ENCODE measurements at regions not wholly inside any gene's neighbourhood (a gene's known extent, or its start where the extent isn't known, plus 50 kb on each side); places are given as distances from the start of the nearest gene placed in this dataset.
A peak's percentile ranks its signal among the peaks of the same experiment; 100 is the strongest.

- DNase-seq = no peak
Observed at GRCh38 chr9:70478963-70479641, 64.6 kb upstream of the KLF9 start.

DNA sequence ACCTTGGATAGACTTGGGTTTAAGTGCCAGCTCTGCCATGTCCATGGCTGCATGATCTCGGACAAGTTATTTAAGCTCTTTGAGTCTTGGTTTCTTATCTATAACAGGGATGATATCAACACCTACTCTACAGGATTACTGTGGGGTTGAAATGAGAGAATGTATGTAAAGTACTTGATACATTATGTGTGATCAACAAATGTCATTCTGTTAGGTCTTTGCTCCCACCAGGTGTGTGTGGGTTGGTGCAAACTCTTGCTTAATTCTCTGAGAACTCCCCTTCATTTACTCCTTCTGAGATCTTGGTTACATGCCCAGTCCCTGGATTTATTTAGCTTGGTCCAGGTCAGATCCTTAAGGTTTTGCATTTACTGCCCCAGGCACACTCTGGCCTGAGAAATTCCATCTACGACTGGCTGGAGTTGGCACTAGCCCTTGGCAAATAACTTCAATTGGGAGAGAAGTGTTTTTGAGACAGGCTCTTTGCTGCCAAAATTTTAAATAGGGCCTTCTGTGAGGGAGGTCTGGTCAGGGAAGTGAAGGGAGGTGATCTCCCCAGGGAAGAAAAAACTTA lies 63.5 kb upstream of the KLF9 start:
- DNase-seq = no peak

GRCh38 chr9:70477146-70477745 lies 62.8 kb upstream of the KLF9 start:
- DNase-seq = no peak

DNA sequence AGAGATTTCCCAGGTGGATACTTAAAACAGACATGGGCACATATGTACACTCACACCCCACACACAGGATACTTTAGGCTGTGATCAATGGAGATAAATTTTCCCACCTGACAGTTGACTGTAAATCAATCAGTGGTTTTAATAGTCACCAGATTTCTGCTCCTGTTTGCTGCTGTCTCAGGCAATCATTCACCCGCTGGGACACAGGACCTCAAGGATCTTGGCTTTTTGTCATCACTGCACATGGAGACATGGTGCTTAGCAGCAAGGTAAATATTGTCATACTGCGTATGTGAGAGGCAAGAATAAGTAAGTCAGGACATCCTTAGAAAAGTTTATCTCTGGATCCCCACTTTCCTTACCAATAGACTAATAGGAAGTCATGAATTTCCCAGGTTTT lies 60.8 kb upstream of the KLF9 start:
- no peak for DNase-seq

DNA sequence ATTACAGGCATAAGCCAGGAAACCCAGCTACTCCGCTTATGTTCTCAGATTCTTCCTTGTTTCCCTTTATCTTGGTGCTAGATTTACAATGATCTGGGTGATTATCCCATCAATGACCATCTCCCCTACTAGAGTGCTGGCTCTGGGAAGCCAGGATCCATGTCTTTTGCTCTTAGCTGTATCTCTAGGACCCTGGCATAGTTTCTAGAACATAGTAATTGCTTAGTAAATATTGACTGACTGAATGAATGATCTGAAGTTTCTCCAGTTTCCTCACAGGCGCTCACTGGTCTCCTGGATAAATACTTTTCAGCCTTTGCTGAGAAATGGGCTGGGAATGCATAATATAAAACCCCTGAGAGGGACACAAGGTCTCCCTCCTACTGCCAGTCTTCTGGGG lies 60.0 kb upstream of the KLF9 start:
- no peak for DNase-seq

DNA sequence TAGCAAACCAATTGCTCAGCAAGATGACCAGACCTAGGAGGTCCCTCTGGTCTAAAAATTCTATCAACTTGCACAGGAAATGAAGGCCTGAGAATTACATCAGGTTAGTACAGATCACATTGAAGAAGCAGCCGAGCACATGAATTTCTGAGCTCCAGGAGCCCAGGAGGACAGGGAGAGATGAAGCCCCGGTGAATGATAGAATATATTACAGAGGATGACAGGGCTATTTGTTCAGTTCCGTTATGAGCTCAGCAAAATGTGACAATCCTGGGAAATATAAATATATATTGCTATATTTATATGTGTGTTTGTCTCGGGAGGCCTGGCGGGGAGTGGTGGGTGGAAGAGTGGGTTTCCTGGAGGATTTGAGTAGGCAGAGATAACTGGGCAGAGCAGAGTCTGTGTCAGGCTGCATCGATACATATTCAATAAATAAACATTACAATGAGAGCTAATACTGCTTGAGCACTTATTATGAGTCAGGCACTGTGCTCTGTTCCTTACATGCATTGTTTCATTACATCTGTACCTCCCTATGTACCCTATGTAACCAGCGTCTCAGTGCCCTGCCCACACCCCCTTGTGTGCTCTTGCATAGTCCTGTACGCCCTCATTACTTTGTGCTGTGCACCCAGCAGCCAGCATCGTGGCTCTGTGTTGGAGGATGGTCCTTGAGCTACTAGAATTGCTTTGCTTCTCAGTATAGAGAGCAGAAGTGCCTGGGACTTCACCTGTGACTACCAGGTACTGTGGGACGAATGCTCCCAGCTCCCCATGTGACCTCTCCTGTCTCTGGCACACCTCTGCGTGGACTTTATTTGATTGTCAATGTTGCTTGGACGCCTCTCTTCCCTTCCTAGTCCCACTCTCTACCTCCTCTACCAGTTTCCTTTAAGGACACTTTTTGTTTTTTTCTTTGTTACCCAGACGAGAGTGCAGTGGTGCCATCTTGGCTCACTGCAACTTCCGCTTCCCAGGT lies 58.1 kb upstream of the KLF9 start:
- DNase-seq = no peak

DNA sequence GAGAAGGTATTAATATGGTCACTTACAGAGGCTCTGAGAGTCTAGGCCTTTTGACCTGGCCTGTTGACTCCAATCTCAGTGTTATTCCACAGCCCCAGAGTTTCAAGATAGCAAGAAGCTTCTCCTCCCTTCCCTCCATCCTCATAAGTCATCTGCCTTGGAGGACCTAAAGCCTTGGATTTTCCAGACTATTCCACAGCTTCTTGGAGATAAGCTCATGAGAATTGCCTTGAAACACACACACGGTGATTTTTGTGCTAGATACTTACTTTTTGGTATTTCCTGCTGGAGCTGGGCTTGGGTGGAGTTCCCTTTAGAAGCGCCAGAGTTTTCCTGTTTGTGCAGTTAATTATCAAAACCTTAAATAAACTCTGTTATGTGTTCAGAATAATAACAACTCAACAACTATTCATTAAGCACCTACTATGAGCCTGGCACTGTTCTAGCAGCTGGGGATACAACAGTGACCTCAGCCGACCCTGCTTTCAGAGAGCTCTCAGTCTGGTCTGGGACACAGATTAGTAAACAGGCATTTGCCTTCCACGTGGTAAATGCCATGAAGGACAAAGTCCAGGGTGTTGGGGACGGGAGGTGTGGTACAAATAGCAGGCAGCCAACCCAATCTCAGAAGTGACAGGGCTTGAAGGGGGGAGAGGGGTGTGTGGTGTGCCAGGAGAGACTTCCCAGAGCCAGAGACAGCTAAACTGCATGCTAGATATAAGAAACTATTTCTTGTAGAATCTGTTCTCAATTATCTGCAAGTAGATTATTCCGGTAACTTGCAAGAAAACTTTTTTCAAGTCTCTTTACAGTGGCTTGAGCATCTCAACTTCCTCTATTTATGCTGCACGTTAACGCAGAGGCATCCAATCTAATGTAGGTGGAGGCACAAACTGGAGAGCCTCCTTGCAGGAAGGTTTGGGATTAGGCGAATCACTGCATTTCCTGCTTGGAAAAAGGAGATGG lies 55.9 kb upstream of the KLF9 start:
- no peak for DNase-seq

- no peak for DNase-seq
Observed at GRCh38 chr9:70468291-70468690, 53.8 kb upstream of the KLF9 start.

- DNase-seq = peak; percentile 65
Observed at GRCh38 chr9:70466976-70467561, 52.6 kb upstream of the KLF9 start.

DNA sequence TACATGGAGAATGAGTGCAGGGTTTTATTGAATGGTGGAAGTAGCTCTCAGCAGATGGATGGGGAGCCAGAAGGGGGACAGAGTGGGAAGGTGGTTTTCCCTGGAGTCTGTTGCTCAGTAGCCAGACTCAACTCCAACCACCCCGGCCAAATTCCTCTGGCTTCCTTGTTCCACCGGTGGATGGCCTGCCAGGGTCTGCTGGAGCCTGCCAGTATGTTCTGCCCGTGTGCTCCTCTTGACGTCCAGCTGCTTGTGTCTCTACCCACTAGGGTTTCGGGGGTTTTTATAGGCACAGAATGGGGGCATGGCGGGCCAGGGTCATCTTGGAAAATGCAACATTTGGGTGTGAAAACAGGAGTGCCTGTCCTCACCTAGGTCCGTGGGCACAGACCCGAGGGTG lies 51.4 kb upstream of the KLF9 start:
- DNase-seq = no peak

DNA sequence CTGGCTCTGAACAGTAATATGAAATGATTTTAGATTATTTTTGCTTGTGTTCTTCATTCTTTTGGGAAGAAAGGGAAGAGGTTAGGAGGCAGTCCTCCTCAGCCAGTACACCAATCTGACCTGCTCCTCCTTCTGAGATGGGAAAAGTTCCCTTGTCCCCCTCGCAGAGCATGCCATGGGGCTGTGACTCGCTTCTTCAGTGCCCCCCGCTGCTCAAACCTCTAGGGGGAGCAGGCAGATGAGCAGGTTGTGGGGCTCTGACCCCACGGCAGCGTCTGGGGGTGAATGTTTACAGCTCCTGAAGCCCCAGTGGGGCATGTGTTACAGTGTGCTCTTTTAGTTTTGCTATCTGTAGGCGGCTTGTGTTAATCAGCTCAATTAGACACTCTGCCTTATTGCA lies 50.9 kb upstream of the KLF9 start:
- DNase-seq = no peak
